Endothelial cell of umbilical vein (primary cell): ENCODE measurements at regions not wholly inside any gene's neighbourhood (a gene's known extent, or its start where the extent isn't known, plus 50 kb on each side); places are given as distances from the start of the nearest gene placed in this dataset.

Experiments used
- EZH2 ChIP-seq: IDR thresholded peaks from 2 replicates; pipeline ENCODE4 v1.6.1; 2012; ENCODE audit warnings: borderline replicate concordance, low read depth, mild to moderate bottlenecking, moderate library complexity, low read length, inconsistent platforms; ENCODE audit not compliant: severe bottlenecking
- MYC ChIP-seq: IDR thresholded peaks from one replicate; pipeline ENCODE4 v1.6.1; 2011; ENCODE audit warnings: mild to moderate bottlenecking, low read depth, low read length
- POLR2A ChIP-seq: IDR thresholded peaks from 2 replicates; pipeline ENCODE4 v1.6.1; 2012; ENCODE audit warnings: low read depth, mild to moderate bottlenecking, control low read depth, low read length
- POLR2AphosphoS5 ChIP-seq: IDR thresholded peaks from 2 replicates; pipeline ENCODE4 v1.6.1; 2012; ENCODE audit warnings: low read depth, mild to moderate bottlenecking, control low read depth, low read length, moderate library complexity; ENCODE audit not compliant: insufficient read depth
- TF ChIP-seq, protein P1 (sequence below), 2 donors: IDR thresholded peaks; 1 replicate in 1 of 2; 2 replicates in 1 of 2; pipeline ENCODE4 v1.5.1; 2011; ENCODE audit warnings: low read length in 2 of 2, mild to moderate bottlenecking in 2 of 2, moderate library complexity in 2 of 2, control low read depth in 1 of 2, inconsistent platforms in 1 of 2, low read depth in 1 of 2; ENCODE audit not compliant: insufficient read depth in 1 of 2; ENCODE audit errors: extremely low read depth in 1 of 2

DNA sequence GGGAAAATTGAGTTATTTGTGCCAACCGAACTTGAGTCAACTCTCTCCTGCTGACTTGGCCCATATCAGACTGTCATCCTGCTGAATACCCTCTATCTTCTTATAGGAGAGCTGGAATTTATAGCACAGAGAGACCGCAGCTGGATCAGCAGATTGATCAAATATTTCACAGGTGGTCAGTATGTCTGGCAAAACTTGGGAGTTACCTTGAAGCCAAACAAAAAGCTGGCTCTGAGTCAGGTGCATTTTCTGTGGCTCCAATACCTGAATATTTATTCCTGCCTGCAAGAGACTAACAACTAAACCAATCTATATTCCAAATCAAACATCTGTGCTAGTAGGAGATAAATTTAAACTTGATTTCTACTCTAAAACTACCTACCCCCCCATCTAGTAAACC lies 752.1 kb upstream of the ALCAM start:
- TF ChIP-seq POLR2A (no peak), POLR2AphosphoS5 (no peak), MYC (no peak), EZH2 (no peak)
- TF ChIP-seq, protein P1, sequence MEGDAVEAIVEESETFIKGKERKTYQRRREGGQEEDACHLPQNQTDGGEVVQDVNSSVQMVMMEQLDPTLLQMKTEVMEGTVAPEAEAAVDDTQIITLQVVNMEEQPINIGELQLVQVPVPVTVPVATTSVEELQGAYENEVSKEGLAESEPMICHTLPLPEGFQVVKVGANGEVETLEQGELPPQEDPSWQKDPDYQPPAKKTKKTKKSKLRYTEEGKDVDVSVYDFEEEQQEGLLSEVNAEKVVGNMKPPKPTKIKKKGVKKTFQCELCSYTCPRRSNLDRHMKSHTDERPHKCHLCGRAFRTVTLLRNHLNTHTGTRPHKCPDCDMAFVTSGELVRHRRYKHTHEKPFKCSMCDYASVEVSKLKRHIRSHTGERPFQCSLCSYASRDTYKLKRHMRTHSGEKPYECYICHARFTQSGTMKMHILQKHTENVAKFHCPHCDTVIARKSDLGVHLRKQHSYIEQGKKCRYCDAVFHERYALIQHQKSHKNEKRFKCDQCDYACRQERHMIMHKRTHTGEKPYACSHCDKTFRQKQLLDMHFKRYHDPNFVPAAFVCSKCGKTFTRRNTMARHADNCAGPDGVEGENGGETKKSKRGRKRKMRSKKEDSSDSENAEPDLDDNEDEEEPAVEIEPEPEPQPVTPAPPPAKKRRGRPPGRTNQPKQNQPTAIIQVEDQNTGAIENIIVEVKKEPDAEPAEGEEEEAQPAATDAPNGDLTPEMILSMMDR (IDR thresholded peaks at IDR 0.05; ENCODE audit: extremely low read depth in 1 of 2, insufficient read depth in 1 of 2, low read depth in 1 of 2, low read length in 2 of 2): no peak
